Spleen (tissue), 7 donors: ENCODE measurements at regions not wholly inside any gene's neighbourhood (a gene's known extent, or its start where the extent isn't known, plus 50 kb on each side); places are given as distances from the start of the nearest gene placed in this dataset.

Experiments used
- POLR2A ChIP-seq, 3 donors: fragments of 450-650 bp; IDR thresholded peaks; one replicate each; pipeline ENCODE4 v1.5.1; 2017; ENCODE audit warnings: antibody characterized with exemption in 3 of 3, mild to moderate bottlenecking in 1 of 3
- TF ChIP-seq, protein P1 (sequence below), 11 experiments: fragments of 200-600 bp in 7 of 11; fragments of 450-650 bp in 4 of 11; sonication (generic) in 4 of 11; IDR thresholded peaks in 8 of 11; conservative IDR thresholded peaks in 3 of 11; 1 replicate in 7 of 11; 2 replicates in 4 of 11; pipeline versions ENCODE4 v1.4.0 to v1.8.0; 2016 to 2021; ENCODE audit warnings: antibody characterized with exemption in 11 of 11, inconsistent platforms in 4 of 11, mild to moderate bottlenecking in 1 of 11
- donor health status: DM: no; HTN: no; CAD: no; lungs with moderate emphysema.
- donor health status: DM: no; HTN: no; CAD: no.
- donor health status: DM: no; HTN: no; CAD: no.

DNA sequence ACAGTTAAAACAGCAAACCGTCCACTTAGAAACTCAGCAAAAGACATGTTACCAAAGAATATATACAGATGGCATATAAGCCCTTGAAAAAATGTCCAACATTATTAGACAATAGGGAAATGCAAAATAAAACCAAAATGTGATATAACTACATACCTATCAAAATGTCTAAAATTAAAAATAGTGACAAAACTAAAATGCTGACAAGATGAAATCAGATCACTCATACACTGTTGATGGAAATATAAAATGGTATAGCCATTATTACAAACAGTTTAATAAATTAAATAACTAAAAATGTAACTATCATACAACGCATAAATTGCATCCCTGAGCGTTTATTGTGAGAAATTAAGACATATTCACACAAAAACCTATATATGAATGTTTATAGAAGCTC lies 939.7 kb upstream of the ZWINT start:
- TF ChIP-seq, protein P1, sequence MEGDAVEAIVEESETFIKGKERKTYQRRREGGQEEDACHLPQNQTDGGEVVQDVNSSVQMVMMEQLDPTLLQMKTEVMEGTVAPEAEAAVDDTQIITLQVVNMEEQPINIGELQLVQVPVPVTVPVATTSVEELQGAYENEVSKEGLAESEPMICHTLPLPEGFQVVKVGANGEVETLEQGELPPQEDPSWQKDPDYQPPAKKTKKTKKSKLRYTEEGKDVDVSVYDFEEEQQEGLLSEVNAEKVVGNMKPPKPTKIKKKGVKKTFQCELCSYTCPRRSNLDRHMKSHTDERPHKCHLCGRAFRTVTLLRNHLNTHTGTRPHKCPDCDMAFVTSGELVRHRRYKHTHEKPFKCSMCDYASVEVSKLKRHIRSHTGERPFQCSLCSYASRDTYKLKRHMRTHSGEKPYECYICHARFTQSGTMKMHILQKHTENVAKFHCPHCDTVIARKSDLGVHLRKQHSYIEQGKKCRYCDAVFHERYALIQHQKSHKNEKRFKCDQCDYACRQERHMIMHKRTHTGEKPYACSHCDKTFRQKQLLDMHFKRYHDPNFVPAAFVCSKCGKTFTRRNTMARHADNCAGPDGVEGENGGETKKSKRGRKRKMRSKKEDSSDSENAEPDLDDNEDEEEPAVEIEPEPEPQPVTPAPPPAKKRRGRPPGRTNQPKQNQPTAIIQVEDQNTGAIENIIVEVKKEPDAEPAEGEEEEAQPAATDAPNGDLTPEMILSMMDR (IDR thresholded peaks at IDR 0.05 in 8 of 11, conservative IDR thresholded peaks at IDR 0.05 in 3 of 11): no peak
- no peak for TF ChIP-seq POLR2A (IDR thresholded peaks at IDR 0.05)
